ENCODE measurements at regions not wholly inside any gene's neighbourhood (a gene's known extent, or its start where the extent isn't known, plus 50 kb on each side); places are given as distances from the start of the nearest gene placed in this dataset.

- Histone ChIP-seq H2AK9ac (replicated peaks; ENCODE audit: low read depth, low read length, poor library complexity) (no peak overlapping the region), H3K14ac (replicated peaks; ENCODE audit: low read depth, low read length) (no peak overlapping the region), H3K27me3 (ENCODE audit: control insufficient read depth, insufficient read depth, low read length) (no peaks in the 10 kb centered on the region), H3K27ac (ENCODE audit: insufficient read depth, low read length) (no peak overlapping the region), H2BK120ac (ENCODE audit: low read depth, low read length) (no peak overlapping the region), H2BK15ac (ENCODE audit: low read depth, low read length) (no peak overlapping the region), H4K5ac (ENCODE audit: low read depth, low read length) (no peak overlapping the region), H2BK20ac (ENCODE audit: low read depth, low read length) (no peak overlapping the region), H4K8ac (ENCODE audit: low read depth in 2 of 2, low read length in 2 of 2) (no peak overlapping the region), H4K91ac (ENCODE audit: insufficient read depth, low read depth, low read length) (no peak overlapping the region), H3K36me3 (ENCODE audit: control insufficient read depth, insufficient read depth, low read length) (no peaks in the 10 kb centered on the region), H4K20me1 (ENCODE audit: insufficient read depth, low read length) (no peaks in the 10 kb centered on the region), H3K23ac (ENCODE audit: low read depth, low read length) (no peak overlapping the region), H3K9me1 (ENCODE audit: insufficient read depth, low read length) (no peaks in the 10 kb centered on the region), H3K9ac (ENCODE audit: low read depth, low read length) (no peak overlapping the region), H3K9me3 (ENCODE audit: control insufficient read depth, insufficient read depth, low read length) (peaks cover 12% of the 10 kb centered on the region), H3K4me2 (ENCODE audit: low read depth, low read length) (no peak overlapping the region), H3K18ac (ENCODE audit: low read depth, low read length) (no peak overlapping the region), H3K79me1 (ENCODE audit: low read depth in 1 of 2, low read length in 2 of 2) (no peaks in the 10 kb centered on the region), H3K4me3 (ENCODE audit: insufficient read depth, low read depth, low read length) (no peak overlapping the region), H2BK5ac (ENCODE audit: low read depth, low read length, poor library complexity, severe bottlenecking) (no peak overlapping the region), H2AK5ac (ENCODE audit: low read depth, low read length) (no peak overlapping the region), H3K56ac (ENCODE audit: extremely low read depth, insufficient read depth, low read length) (no peak overlapping the region), H3K4me1 (ENCODE audit: control insufficient read depth, insufficient read depth, low read length) (no peaks in the 10 kb centered on the region), H3K4ac (ENCODE audit: low read depth, low read length) (no peak overlapping the region), H2AFZ (replicated peaks; ENCODE audit: low read length, poor library complexity) (no peak overlapping the region)
- intact Hi-C loops (cut with micrococcal nuclease) (no loop called here), in situ Hi-C loops (cut with MboI; ENCODE audit: low sequenced_read_pairs) (no loop called here), dilution Hi-C loops (cut with HindIII; ENCODE audit: low sequenced_read_pairs, unreplicated experiment) (no loop called here)
- DNase-seq (no peak), ATAC-seq (ENCODE audit: low read depth) (no peak)
- TF ChIP-seq CTCF (conservative IDR thresholded peaks at IDR 0.05; ENCODE audit: low read depth, low read length) (no peak), SMC3 (IDR thresholded peaks at IDR 0.05; ENCODE audit: low read depth, low read length) (no peak), POLR2A (IDR thresholded peaks at IDR 0.05; ENCODE audit: low read depth, low read length) (no peak), BHLHE40 (IDR thresholded peaks at IDR 0.05; ENCODE audit: low read depth, low read length) (no peak), RCOR1 (IDR thresholded peaks at IDR 0.05; ENCODE audit: insufficient replicate concordance, low read length) (no peak)
- no CpG with 5 or more reads among the region's 6 CpGs for WGBS, 2 experiments (ENCODE audit: extremely low coverage in 2 of 2, insufficient read length in 1 of 2)
- CTCF ChIA-PET, result no interaction called here
- POLR2A ChIA-PET (ENCODE audit: unreplicated experiment), result no interaction called here
- BruUV-seq (replicated peaks), result no TSS peak
Observed at GRCh38 chr10:118161461-118162246, 114.9 kb upstream of the RAB11FIP2 start.

All from IMR-90 (cell line).